Thyroid gland (tissue), 4 donors: ENCODE measurements at regions not wholly inside any gene's neighbourhood (a gene's known extent, or its start where the extent isn't known, plus 50 kb on each side); places are given as distances from the start of the nearest gene placed in this dataset.

Experiments used
- POLR2A ChIP-seq, 2 donors: fragments of 450-650 bp; IDR thresholded peaks; one replicate each; pipeline ENCODE4 v1.6.1; 2017; ENCODE audit warnings: antibody characterized with exemption in 2 of 2, mild to moderate bottlenecking in 2 of 2, moderate library complexity in 1 of 2
- TF ChIP-seq, protein P1 (sequence below), 6 experiments: fragments of 200-600 bp in 3 of 6; fragments of 450-650 bp in 3 of 6; sonication (generic) in 3 of 6; IDR thresholded peaks; one replicate each; pipeline ENCODE4 v1.5.1; 2016 to 2019; ENCODE audit warnings: antibody characterized with exemption in 6 of 6, mild to moderate bottlenecking in 2 of 6, inconsistent platforms in 1 of 6, moderate library complexity in 1 of 6

DNA sequence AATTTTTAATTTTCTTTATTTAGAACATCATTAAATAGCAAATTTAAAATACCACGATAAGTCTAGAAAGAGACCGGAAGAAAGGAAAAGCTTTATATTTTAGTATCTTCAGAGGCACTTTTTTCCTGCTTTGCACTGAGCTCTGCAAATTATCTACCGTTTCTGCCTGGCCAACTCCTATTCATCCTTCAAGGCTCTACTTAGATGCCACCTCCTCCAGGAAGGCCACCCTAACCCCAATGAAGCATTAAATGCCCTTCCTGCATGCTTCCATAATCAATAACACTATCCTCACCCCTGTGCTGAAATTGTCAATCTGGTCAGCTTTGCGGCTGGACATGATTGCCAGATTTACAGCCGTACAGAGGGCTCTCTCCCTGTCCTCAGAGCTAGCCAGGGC is 141.8 kb upstream of the CHST15 start:
- TF ChIP-seq, protein P1, sequence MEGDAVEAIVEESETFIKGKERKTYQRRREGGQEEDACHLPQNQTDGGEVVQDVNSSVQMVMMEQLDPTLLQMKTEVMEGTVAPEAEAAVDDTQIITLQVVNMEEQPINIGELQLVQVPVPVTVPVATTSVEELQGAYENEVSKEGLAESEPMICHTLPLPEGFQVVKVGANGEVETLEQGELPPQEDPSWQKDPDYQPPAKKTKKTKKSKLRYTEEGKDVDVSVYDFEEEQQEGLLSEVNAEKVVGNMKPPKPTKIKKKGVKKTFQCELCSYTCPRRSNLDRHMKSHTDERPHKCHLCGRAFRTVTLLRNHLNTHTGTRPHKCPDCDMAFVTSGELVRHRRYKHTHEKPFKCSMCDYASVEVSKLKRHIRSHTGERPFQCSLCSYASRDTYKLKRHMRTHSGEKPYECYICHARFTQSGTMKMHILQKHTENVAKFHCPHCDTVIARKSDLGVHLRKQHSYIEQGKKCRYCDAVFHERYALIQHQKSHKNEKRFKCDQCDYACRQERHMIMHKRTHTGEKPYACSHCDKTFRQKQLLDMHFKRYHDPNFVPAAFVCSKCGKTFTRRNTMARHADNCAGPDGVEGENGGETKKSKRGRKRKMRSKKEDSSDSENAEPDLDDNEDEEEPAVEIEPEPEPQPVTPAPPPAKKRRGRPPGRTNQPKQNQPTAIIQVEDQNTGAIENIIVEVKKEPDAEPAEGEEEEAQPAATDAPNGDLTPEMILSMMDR (IDR thresholded peaks at IDR 0.05), result no peak
- TF ChIP-seq POLR2A (IDR thresholded peaks at IDR 0.05), result no peak
